ENCODE measurements at regions not wholly inside any gene's neighbourhood (a gene's known extent, or its start where the extent isn't known, plus 50 kb on each side); places are given as distances from the start of the nearest gene placed in this dataset.

DNA sequence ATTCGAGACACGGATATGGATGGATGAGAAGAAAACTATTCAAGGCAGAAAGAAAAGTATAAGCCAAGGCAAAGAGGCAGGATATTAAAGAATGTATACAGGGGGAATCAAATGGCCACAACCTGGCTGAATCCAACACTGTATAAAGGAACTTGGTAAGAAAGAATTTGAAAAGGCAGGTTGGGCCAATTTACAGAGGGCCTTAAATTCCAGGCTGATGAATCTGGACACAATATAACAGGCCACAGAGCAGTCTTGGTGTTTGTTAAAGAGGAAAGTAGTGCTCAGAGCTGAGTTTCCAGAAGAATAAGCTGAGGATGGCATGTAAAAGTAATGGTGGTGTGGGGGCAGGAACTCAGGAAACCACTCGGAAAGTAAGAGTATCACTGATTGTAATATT lies 72.3 kb upstream of the POU2AF2 start:
- H3K9ac ChIP-seq (ENCODE audit: low read depth in 1 of 3, low read length in 3 of 3), result no peak overlapping the region
- H3K27ac ChIP-seq (ENCODE audit: low read depth, low read length), result no peak overlapping the region
- no peaks in the 10 kb centered on the region for H3K4me1 ChIP-seq (ENCODE audit: control insufficient read depth in 3 of 3, insufficient read depth in 3 of 3, low read length in 3 of 3)
- no peaks in the 10 kb centered on the region for H3K36me3 ChIP-seq (ENCODE audit: control insufficient read depth in 3 of 3, insufficient read depth in 3 of 3, low read length in 3 of 3)
- H3K4me3 ChIP-seq (ENCODE audit: low read length in 3 of 3), result no peak overlapping the region
- H3K9me3 ChIP-seq (ENCODE audit: control insufficient read depth in 3 of 3, low read length in 3 of 3), result no peaks in the 10 kb centered on the region
- no peaks in the 10 kb centered on the region for H3K27me3 ChIP-seq (ENCODE audit: control insufficient read depth in 3 of 3, insufficient read depth in 3 of 3, low read length in 3 of 3)

GRCh38 chr11:111172321-111172862 lies 73.1 kb upstream of the POU2AF2 start:
- Histone ChIP-seq H3K27ac (ENCODE audit: low read depth, low read length) (no peak overlapping the region), H3K4me1 (ENCODE audit: control insufficient read depth in 3 of 3, insufficient read depth in 3 of 3, low read length in 3 of 3) (no peaks in the 10 kb centered on the region), H3K9me3 (ENCODE audit: control insufficient read depth in 3 of 3, low read length in 3 of 3) (no peaks in the 10 kb centered on the region), H3K36me3 (ENCODE audit: control insufficient read depth in 3 of 3, insufficient read depth in 3 of 3, low read length in 3 of 3) (no peaks in the 10 kb centered on the region), H3K4me3 (ENCODE audit: low read length in 3 of 3) (no peak overlapping the region), H3K9ac (ENCODE audit: low read depth in 1 of 3, low read length in 3 of 3) (no peak overlapping the region), H3K27me3 (ENCODE audit: control insufficient read depth in 3 of 3, insufficient read depth in 3 of 3, low read length in 3 of 3) (no peaks in the 10 kb centered on the region)

DNA sequence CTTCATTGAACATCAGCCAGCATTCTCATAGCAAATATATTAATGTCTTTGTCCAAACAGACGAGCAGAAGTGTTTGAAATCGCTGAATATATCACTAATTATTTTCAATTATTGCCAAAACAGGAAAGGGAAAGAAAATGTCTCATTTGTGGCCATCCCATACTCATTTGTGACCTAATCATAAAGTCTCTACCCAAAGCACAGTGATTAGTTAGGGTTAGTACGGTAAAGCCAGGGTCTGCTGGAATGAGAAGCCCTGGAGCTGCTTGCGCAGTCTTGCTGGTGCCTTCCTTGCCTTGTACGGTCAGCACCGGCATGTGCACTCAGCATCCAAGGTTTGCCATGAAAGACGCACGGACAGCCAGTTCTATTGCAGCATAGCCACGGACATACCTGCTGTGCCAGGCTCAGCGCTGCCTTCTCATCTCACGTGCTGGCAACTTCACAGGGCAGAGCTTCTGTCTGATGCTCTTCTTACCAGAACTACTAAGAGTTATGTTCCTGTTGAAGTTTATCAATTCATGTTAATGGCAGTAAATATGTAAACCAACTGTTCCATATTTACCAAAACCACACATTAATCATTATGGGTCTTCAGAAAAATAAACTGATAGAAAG lies 74.7 kb upstream of the POU2AF2 start:
- no peak overlapping the region for H3K4me3 ChIP-seq (ENCODE audit: low read length in 3 of 3)
- no peak overlapping the region for H3K9ac ChIP-seq (ENCODE audit: low read depth in 1 of 3, low read length in 3 of 3)
- H3K9me3 ChIP-seq (ENCODE audit: control insufficient read depth in 3 of 3, low read length in 3 of 3), result no peaks in the 10 kb centered on the region
- H3K27ac ChIP-seq (ENCODE audit: low read depth, low read length), result no peak overlapping the region
- no peaks in the 10 kb centered on the region for H3K27me3 ChIP-seq (ENCODE audit: control insufficient read depth in 3 of 3, insufficient read depth in 3 of 3, low read length in 3 of 3)
- no peaks in the 10 kb centered on the region for H3K4me1 ChIP-seq (ENCODE audit: control insufficient read depth in 3 of 3, insufficient read depth in 3 of 3, low read length in 3 of 3)
- H3K36me3 ChIP-seq (ENCODE audit: control insufficient read depth in 3 of 3, insufficient read depth in 3 of 3, low read length in 3 of 3), result no peaks in the 10 kb centered on the region

DNA sequence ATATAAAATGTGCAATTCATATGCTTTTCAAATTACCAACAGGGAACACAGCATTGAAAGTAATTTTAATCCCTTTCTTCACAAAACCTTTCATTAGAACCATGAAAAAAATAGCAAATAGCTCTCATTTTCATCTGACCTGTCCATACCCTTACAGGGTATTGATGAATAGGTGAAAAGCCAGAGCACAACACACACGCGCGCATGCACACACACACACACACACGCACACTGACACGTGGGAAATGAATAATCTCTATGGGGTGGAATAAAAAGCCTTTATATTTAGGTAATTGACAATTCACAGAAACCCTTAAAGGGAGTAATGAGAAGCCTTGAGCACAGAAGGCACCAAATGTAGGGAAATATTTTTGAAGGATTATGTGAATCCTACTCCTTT lies 76.2 kb upstream of the POU2AF2 start:
- no peak overlapping the region for H3K4me3 ChIP-seq (ENCODE audit: low read length in 3 of 3)

DNA sequence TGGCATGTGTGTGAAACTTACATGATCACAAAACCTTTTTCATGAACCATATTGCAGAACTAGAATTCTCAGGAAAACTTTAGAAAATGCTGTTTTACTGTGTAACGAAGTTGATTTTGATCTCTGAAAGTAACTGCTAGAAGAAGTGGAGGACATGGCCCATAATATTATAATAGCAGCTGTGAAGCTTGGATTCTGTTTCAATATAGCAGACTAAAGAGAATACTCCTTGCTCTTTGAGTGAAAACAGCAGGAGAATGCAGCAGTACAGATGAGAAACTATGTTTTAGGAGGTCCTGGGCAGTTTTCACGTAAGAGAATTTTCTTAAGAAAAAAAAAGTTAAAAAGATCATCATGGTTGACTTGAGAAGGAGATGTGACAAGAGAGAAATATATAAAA lies 76.7 kb upstream of the POU2AF2 start:
- Histone ChIP-seq H3K27ac (ENCODE audit: low read depth, low read length) (no peak overlapping the region), H3K27me3 (ENCODE audit: control insufficient read depth in 3 of 3, insufficient read depth in 3 of 3, low read length in 3 of 3) (no peaks in the 10 kb centered on the region), H3K9me3 (ENCODE audit: control insufficient read depth in 3 of 3, low read length in 3 of 3) (no peaks in the 10 kb centered on the region), H3K4me1 (ENCODE audit: control insufficient read depth in 3 of 3, insufficient read depth in 3 of 3, low read length in 3 of 3) (no peaks in the 10 kb centered on the region), H3K36me3 (ENCODE audit: control insufficient read depth in 3 of 3, insufficient read depth in 3 of 3, low read length in 3 of 3) (no peaks in the 10 kb centered on the region), H3K4me3 (ENCODE audit: low read length in 3 of 3) (no peak overlapping the region), H3K9ac (ENCODE audit: low read depth in 1 of 3, low read length in 3 of 3) (no peak overlapping the region)

More for the DNA sequence above, 76.2 kb upstream of the POU2AF2 start:
- H3K36me3 ChIP-seq (ENCODE audit: control insufficient read depth in 3 of 3, insufficient read depth in 3 of 3, low read length in 3 of 3), result no peaks in the 10 kb centered on the region
- H3K27me3 ChIP-seq (ENCODE audit: control insufficient read depth in 3 of 3, insufficient read depth in 3 of 3, low read length in 3 of 3), result no peaks in the 10 kb centered on the region
- no peak overlapping the region for H3K27ac ChIP-seq (ENCODE audit: low read depth, low read length)
- H3K9ac ChIP-seq (ENCODE audit: low read depth in 1 of 3, low read length in 3 of 3), result no peak overlapping the region
- H3K4me1 ChIP-seq (ENCODE audit: control insufficient read depth in 3 of 3, insufficient read depth in 3 of 3, low read length in 3 of 3), result no peaks in the 10 kb centered on the region
- H3K9me3 ChIP-seq (ENCODE audit: control insufficient read depth in 3 of 3, low read length in 3 of 3), result no peaks in the 10 kb centered on the region

GRCh38 chr11:111167666-111168065 lies 77.9 kb upstream of the POU2AF2 start:
- H3K9me3 ChIP-seq (ENCODE audit: control insufficient read depth in 3 of 3, low read length in 3 of 3), result no peaks in the 10 kb centered on the region

GRCh38 chr11:111166598-111166997 lies 78.9 kb upstream of the POU2AF2 start:
- Histone ChIP-seq H3K9me3 (ENCODE audit: control insufficient read depth in 3 of 3, low read length in 3 of 3) (no peaks in the 10 kb centered on the region), H3K36me3 (ENCODE audit: control insufficient read depth in 3 of 3, insufficient read depth in 3 of 3, low read length in 3 of 3) (no peaks in the 10 kb centered on the region), H3K9ac (ENCODE audit: low read depth in 1 of 3, low read length in 3 of 3) (no peak overlapping the region), H3K4me3 (ENCODE audit: low read length in 3 of 3) (no peak overlapping the region), H3K27me3 (ENCODE audit: control insufficient read depth in 3 of 3, insufficient read depth in 3 of 3, low read length in 3 of 3) (peaks cover 0 to 2% (median 0%) of the 10 kb centered on the region in 3 donors), H3K4me1 (ENCODE audit: control insufficient read depth in 3 of 3, insufficient read depth in 3 of 3, low read length in 3 of 3) (no peaks in the 10 kb centered on the region), H3K27ac (ENCODE audit: low read depth, low read length) (no peak overlapping the region)

More at GRCh38 chr11:111167666-111168065, 77.9 kb upstream of the POU2AF2 start:
- Histone ChIP-seq H3K27ac (ENCODE audit: low read depth, low read length) (no peak overlapping the region), H3K4me3 (ENCODE audit: low read length in 3 of 3) (no peak overlapping the region), H3K27me3 (ENCODE audit: control insufficient read depth in 3 of 3, insufficient read depth in 3 of 3, low read length in 3 of 3) (no peaks in the 10 kb centered on the region), H3K36me3 (ENCODE audit: control insufficient read depth in 3 of 3, insufficient read depth in 3 of 3, low read length in 3 of 3) (no peaks in the 10 kb centered on the region), H3K4me1 (ENCODE audit: control insufficient read depth in 3 of 3, insufficient read depth in 3 of 3, low read length in 3 of 3) (no peaks in the 10 kb centered on the region), H3K9ac (ENCODE audit: low read depth in 1 of 3, low read length in 3 of 3) (no peak overlapping the region)

DNA sequence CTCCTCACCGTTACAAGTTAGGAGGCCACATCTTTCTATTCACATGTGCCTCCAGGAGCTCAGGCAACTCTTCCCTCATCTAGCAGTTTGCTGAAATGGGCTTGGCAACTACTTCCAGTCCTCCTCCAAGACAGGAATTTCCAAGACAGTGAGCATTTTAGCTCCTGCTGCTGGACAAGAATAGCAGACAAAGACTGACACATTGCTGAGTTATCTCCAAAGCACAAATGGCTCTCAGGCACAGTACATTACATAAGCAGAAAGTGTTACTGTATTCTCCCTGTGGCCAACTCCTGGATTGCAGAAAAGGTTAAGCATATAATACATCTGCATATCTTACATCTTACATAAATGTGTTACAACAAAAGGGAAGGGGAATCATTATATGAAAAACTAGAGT lies 83.2 kb upstream of the POU2AF2 start:
- Histone ChIP-seq H3K36me3 (ENCODE audit: control insufficient read depth in 3 of 3, insufficient read depth in 3 of 3, low read length in 3 of 3) (no peaks in the 10 kb centered on the region), H3K4me3 (ENCODE audit: low read length in 3 of 3) (no peak overlapping the region), H3K27me3 (ENCODE audit: control insufficient read depth in 3 of 3, insufficient read depth in 3 of 3, low read length in 3 of 3) (peaks cover 0 to 2% (median 0%) of the 10 kb centered on the region in 3 donors), H3K27ac (ENCODE audit: low read depth, low read length) (no peak overlapping the region), H3K4me1 (ENCODE audit: control insufficient read depth in 3 of 3, insufficient read depth in 3 of 3, low read length in 3 of 3) (no peaks in the 10 kb centered on the region), H3K9ac (ENCODE audit: low read depth in 1 of 3, low read length in 3 of 3) (no peak overlapping the region), H3K9me3 (ENCODE audit: control insufficient read depth in 3 of 3, low read length in 3 of 3) (no peaks in the 10 kb centered on the region)

GRCh38 chr11:111157571-111157970 lies 88.0 kb upstream of the POU2AF2 start:
- H3K36me3 ChIP-seq (ENCODE audit: control insufficient read depth in 3 of 3, insufficient read depth in 3 of 3, low read length in 3 of 3), result no peaks in the 10 kb centered on the region
- no peaks in the 10 kb centered on the region for H3K9me3 ChIP-seq (ENCODE audit: control insufficient read depth in 3 of 3, low read length in 3 of 3)
- H3K4me3 ChIP-seq (ENCODE audit: low read length in 3 of 3), result no peak overlapping the region
- no peaks in the 10 kb centered on the region for H3K4me1 ChIP-seq (ENCODE audit: control insufficient read depth in 3 of 3, insufficient read depth in 3 of 3, low read length in 3 of 3)
- no peak overlapping the region for H3K9ac ChIP-seq (ENCODE audit: low read depth in 1 of 3, low read length in 3 of 3)
- peaks cover 0 to 2% (median 0%) of the 10 kb centered on the region in 3 donors for H3K27me3 ChIP-seq (ENCODE audit: control insufficient read depth in 3 of 3, insufficient read depth in 3 of 3, low read length in 3 of 3)
- H3K27ac ChIP-seq (ENCODE audit: low read depth, low read length), result no peak overlapping the region

DNA sequence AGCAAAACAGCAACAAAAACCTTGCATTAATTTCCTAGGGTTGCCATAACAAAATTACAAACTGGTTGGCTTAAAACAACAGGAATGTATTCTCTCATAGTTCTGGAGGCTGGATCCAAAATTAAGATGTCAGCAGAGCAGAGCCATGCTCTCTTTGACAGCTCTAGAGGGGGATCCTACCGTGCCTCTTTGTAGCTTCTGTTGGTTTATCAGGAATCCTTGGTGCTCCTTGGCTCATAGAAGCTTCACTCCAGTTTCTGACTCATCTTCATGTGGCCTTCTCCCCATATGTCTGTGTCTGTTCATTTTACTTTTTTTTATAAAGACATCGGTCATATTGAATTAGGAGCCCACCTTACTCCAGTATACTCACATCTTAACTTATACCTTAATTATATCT lies 90.5 kb upstream of the POU2AF2 start:
- Histone ChIP-seq H3K27ac (ENCODE audit: low read depth, low read length) (no peak overlapping the region), H3K4me1 (ENCODE audit: control insufficient read depth in 3 of 3, insufficient read depth in 3 of 3, low read length in 3 of 3) (no peaks in the 10 kb centered on the region), H3K27me3 (ENCODE audit: control insufficient read depth in 3 of 3, insufficient read depth in 3 of 3, low read length in 3 of 3) (no peaks in the 10 kb centered on the region)

More for the DNA sequence above, 90.5 kb upstream of the POU2AF2 start:
- no peak overlapping the region for H3K9ac ChIP-seq (ENCODE audit: low read depth in 1 of 3, low read length in 3 of 3)
- no peak overlapping the region for H3K4me3 ChIP-seq (ENCODE audit: low read length in 3 of 3)
- H3K9me3 ChIP-seq (ENCODE audit: control insufficient read depth in 3 of 3, low read length in 3 of 3), result no peaks in the 10 kb centered on the region
- H3K36me3 ChIP-seq (ENCODE audit: control insufficient read depth in 3 of 3, insufficient read depth in 3 of 3, low read length in 3 of 3), result no peaks in the 10 kb centered on the region
